Activated CD4-positive, alpha-beta T cell treated with anti-CD3 and anti-CD28 coated beads for 4 hours (primary cell): ENCODE measurements at regions not wholly inside any gene's neighbourhood (a gene's known extent, or its start where the extent isn't known, plus 50 kb on each side); places are given as distances from the start of the nearest gene placed in this dataset.
"Not testable (repeated sequence)": the region's sequence is repeated elsewhere in the genome, so short reads cannot be mapped to it uniquely, and the experiment has no call there.

Experiments
- DNase-seq, 2 donors: peaks; one replicate each; pipeline ENCODE4 v3.0.0-alpha.2; 2020

- DNase-seq = no peak
Measured at GRCh38 chr9:135173066-135173465, 85.6 kb downstream of the OLFM1 start.

DNA sequence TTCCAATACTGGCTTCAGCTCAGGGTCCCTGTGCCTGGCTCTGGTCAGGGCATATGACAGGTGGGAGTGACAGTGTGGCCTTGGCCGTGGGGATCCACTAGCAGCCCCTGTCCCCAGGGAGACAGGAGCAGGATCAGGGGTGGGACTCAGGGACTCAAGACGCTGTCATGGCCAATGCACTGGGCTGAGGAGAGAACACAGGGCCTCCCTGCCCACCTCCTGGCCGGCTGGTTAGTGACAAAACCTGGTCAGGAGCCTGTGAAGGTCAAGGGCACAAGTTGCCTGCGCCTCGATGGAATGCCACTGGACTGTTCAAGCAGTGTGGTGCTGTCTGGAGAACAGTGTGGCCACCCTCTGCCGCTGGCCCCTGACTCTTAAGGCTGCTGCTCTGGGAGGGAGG is 86.8 kb downstream of the OLFM1 start:
- no peak for DNase-seq

DNA sequence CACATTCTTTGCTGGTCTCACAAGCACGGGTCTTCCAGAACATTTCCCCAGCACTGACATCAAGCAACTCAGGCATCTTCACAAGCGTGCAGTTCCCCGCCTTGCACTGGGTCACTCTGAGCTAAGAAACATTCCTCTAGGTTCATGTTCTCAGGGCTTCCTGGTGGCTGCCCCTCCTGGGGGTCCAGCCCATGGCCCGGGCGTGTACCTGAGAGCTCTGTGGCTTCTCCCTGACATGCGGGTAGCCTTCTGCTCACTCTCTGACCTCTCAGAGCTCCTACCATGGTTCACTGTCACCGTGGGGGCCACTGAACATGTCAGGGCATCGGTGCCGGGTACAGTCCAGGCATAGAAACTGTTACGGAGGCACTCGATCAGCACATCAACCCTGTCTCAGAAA is 87.5 kb downstream of the OLFM1 start:
- DNase-seq = no peak

DNA sequence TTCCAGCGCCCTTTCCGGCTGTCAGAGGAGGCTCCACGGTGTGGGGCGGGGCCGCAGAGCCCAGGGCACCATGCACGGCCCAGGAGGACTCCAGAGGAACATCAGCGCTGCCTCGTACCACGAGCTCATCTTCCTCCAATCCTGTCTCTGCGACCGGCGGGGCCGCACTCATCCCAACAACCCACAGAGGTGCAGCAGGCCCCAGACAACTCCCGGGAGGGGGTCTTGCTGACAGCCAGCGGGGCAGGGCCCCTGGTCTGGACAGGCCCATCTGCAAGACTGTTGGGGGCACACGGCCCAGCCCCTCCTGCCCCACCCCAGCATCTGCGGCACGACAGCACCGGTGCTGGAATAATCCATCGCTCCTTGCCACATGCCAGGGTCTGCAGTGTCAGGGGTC is 88.8 kb downstream of the OLFM1 start:
- no peak for DNase-seq

DNA sequence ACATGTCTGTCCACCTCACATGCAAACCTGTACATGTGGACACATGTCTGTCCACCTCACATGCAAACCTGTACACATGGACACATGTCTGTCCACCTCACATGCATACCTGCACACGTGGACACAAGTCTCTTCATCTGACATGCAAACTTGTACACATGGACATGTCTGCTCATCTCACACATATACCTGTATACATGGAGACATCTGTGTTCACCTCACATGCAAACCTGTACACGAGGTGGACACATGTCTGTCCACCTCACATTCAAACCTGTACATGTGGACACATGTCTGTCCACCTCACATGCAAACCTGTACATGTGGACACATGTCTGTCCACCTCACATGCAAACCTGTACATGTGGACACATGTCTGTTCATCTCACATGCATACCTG is 90.1 kb downstream of the OLFM1 start:
- DNase-seq = not testable (repeated sequence)

DNA sequence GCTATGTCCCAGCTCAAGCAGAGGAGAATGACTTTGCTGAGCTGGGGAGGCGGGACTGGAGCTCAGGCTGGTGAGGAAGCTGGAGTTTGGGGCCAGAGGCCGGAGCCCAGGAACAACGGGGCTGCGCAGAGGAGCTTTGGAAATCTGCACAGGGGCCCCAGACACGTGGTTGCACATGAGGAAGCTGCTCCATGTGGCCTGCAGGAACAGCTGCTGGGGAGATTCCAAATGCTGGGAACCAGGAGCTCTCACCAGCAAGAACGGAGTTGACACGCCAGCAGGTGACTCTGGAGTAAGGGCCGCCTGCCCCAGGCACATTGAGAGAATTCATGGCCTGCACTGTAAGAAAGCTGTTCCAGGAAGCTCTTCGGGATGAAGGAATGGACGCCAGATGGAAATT is 91.0 kb downstream of the OLFM1 start:
- no peak for DNase-seq

GRCh38 chr9:135179041-135179440 is 91.6 kb downstream of the OLFM1 start:
- no peak for DNase-seq

DNA sequence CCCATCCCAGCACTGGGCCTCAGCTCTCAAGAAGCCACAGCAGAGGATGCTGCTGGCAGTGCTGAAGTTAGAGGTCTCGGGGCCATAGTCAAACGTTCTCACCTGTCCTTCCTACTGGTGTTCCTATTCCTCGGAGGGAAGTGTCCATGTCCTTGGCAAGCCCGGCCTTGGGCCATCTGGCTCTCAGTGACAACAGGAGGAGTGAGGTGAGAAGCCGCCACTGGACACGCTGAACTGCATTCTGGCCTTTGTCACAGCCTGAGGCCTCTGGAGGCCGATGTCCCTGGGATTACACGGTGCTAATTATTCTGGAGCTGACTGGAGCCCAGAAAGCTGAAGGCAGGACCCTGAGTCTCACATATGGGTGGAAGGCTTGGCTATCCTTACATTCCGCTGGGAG is 92.5 kb downstream of the OLFM1 start:
- no peak for DNase-seq

DNA sequence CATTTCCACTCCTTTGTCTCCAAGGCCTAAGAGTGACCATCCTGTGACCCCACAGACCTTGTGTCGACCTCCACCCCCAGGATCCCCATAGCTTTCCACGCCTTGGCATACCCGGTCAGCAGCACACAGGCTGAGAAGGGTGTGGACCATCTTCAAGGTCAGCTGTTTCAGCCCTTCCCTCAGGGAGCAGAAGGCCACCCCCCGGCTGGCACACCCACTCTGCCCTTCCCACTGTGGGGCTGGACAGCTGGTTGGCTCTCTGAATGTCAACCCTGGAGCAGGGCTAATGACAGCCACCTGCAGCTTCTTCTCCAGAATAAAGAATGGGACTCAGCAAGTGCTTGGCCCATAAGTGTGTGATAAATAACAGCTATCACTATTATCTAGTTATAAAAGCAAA is 93.1 kb downstream of the OLFM1 start:
- DNase-seq = no peak

DNA sequence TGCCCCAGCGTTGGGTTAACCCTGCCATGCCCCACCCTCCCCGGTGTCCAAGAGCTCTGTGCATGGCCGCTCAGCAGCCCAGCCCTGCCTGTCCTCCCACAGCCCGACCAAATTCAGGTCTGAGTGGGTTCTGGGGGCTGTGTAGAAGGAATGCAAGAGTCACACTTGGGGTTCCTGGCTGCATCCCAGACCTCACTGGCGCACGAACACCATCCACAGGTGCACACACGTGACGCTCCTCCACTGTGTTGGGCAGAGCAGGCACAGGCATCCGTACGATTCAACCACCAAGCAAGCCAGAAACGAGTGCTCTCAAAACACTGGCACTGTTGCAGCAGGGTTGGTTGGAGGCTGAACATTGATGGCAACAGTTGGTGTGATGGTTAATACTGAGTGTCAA is 93.9 kb downstream of the OLFM1 start:
- no peak for DNase-seq

- not testable (repeated sequence) for DNase-seq
Measured at GRCh38 chr9:135181841-135182240, 94.4 kb downstream of the OLFM1 start.

GRCh38 chr9:135183069-135183468 is 95.6 kb downstream of the OLFM1 start:
- DNase-seq = no peak

- no peak for DNase-seq
Measured at GRCh38 chr9:135183528-135184180, 96.2 kb downstream of the OLFM1 start.

GRCh38 chr9:135184181-135185053 is 96.9 kb downstream of the OLFM1 start:
- no peak for DNase-seq

DNA sequence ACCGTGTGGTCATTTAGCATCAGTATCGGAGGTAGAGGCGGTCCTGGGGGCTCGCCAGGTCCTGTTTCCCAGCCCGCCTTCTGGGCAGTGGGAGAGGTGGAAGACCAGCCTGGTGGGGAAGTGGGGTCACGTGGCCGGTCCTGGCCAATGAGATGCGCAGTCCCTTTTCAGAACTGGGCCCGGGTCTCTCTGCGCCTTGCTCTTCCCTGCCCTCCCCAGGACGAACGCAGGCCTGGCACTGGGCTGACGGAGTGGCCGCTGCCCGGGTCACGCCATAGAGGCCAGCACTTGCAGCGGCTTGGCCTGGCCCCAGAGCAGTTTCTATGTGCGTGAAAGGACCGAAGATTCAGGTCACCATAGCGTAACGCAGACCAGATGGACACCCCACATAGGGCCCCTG is 97.6 kb downstream of the OLFM1 start:
- no peak for DNase-seq

DNA sequence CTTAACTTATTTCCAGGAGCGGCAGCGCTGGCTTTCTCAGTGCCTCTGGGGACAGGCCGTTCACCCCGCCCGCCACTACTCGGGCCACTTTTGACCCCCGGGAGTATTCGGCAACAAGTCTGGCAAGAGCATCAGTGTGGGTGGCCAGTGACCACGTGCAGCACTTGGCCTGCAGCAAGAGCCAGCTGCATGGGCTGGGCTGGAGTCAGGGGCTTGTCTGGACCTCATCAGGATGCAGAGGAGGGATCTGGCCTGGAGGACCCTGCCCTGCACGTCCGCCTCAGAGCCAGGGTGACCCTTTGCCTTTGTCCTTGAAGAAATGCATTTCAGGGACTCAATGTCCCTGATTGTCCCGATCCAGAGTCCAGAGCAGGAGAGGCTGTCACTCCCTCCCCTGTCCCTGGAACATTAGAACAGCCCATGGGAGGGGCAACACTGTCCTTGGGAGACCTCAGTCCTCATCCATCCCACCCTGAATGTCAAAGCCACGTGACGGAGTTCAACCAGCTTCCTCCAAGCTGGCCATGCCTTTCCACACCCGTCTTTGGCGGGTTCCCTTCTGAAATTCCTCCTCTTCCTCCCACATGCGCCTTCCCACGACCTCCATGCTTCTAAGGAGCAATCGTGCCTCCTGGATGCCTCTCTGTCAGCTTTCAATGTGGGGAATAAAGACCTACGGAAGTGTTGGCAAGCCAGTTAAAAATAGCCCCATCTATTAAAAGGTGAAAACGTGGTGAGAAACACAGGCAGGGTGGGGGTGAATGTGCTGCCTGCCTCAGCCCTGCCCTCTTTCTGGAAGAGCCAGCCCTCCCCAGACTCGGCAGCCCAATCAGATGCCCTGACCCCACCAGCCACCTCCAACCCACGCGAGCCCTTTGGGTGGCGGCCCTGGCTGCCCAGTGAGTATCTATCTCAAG is 99.0 kb downstream of the OLFM1 start:
- DNase-seq = no peak

- DNase-seq = no peak
Measured at GRCh38 chr9:135187365-135187764, 99.9 kb downstream of the OLFM1 start.

DNA sequence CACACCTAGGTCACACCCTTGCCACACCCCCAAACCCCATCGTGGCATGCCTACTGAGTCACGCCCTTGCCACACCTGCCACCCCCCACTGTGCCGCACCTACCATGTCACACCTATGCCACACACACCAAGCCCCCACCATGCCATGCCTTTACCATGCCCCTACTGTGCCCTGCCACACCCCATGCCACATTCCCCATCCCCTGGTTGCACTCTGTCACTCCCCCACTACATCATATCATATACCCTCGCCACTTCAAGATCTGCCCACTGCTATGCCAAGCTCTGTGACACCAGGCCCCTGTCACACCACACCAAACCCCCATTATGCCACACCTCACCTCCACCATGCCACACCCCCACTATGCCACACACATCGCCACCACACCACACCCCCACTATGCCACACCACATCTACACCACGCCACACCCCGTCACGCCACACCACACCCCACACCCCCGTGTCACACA is 101.2 kb downstream of the OLFM1 start:
- DNase-seq = no peak

DNA sequence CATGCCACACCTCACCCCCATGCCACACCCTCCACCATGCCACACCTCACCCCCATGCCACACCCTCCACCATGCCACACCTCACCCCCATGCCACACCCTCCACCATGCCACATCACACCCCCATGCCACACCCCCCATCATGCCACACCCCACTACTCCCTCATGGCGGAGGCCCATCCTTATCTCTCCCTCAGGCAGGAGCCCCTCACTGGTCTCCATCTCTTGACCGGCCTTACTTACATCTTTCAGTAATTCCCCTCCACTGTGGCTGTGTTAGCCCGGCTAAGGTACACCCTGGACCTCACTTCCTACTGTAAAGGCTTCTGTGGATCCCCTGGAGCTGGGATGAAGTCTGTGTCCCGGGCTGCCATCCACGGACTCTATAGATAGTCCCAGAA is 102.0 kb downstream of the OLFM1 start:
- DNase-seq = no peak

GRCh38 chr9:135190789-135191577 is 103.5 kb downstream of the OLFM1 start:
- no peak for DNase-seq

DNA sequence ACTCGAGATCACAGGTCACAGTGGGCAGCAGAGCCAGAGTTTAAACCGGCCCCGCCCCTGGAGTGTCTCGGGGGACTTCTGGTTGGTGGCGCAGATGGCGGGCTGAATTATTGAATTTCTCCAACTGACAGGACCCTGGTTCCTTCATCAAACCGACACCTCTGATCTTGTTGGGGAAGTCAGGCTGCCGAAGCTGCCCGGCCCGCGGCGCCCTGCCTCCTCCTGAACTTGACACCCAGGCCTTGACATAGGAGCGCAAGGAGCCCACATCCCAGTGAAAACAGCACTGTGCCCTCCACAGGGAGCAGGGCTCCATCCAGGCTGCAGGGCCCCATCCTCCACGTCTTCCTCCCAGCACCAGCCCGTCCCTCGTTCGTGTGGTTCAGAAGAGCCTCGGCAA is 105.2 kb downstream of the OLFM1 start:
- DNase-seq = no peak

DNA sequence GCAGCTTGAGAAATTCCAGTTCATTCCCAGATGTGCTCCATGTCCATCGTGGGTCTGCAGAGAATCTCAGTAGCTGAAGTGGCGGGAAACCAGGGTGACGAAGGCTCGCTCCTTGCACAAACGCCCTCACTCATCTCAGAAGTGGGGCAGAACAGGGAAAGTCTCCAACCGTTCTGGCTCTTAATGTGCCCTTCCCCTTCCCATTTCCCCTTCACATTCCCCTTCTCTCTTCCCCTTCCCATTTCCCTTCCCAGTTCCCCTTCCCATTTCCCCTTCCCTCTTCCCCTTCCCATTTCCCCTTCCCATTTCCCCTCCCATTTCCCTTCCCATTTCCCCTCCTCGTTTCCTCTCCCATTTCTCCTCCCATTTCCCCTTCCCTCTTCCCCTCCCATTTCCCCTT is 108.5 kb downstream of the OLFM1 start:
- DNase-seq = not testable (repeated sequence)
